K562 (cell line): ENCODE measurements at regions not wholly inside any gene's neighbourhood (a gene's known extent, or its start where the extent isn't known, plus 50 kb on each side); places are given as distances from the start of the nearest gene placed in this dataset.

Source experiments
- ATAC-seq: fragments of 200-7000 bp; cut with Tn5 transposase; 3 replicates; pipeline ENCODE4 v1.9.1; 2020; ENCODE audit warnings: moderate library complexity
- BruUV-seq: library from RNA; stranded (reverse); fragments of 400-500 nt; replicated peaks from 2 replicates; lab custom pipeline; 2021; lab: Mats Ljungman, UMichigan
- CTCF ChIA-PET: fragments of 300-600 bp; formaldehyde crosslinking; extraction: SDS; loops from one replicate; lab custom pipeline; 2021; ENCODE audit warnings: low intra/inter-chr PET ratio; lab: Yijun Ruan, JAX
- POLR2A ChIA-PET: fragments of 300-600, 350-650 bp; sonication (Branson Sonifier 250); formaldehyde crosslinking; extraction: SDS; loops from one replicate; lab custom pipeline; 2021; ENCODE audit warnings: antibody characterized with exemption, inconsistent platforms; lab: Yijun Ruan, JAX
- DNase-seq, 4 experiments: peaks; one replicate each; pipeline versions ENCODE4 v3.0.0 to v3.0.0-alpha.2; 2011 to 2018; ENCODE audit warnings: low spot score in 3 of 4, mixed read lengths in 3 of 4; ENCODE audit errors: extremely low read depth in 1 of 4
- FAIRE-seq: peaks from 2 replicates; lab custom pipeline; 2011; peaks lifted over from hg19 to GRCh38; lab: Jason Lieb, UNC
- H2AFZ ChIP-seq: 2 replicates; pipeline ENCODE4 v1.6.0; 2011; ENCODE audit warnings: low read depth, low read length, control low read depth, inconsistent platforms
- H3K27ac ChIP-seq: fragments of 200-600 bp; 3 replicates; pipeline ENCODE4 v1.8.0; 2011; ENCODE audit warnings: low read depth, mild to moderate bottlenecking, control low read depth, inconsistent platforms, low read length, moderate library complexity, mixed read lengths; ENCODE audit errors: extremely low read depth
- H3K27me3 ChIP-seq, 2 experiments: fragments of 300-600 bp in 1 of 2; 2 replicates in 1 of 2; 3 replicates in 1 of 2; pipeline versions ENCODE4 v1.6.0 to v1.8.0; 2011; ENCODE audit warnings: inconsistent platforms in 2 of 2, low read length in 2 of 2, mild to moderate bottlenecking in 1 of 2, mixed read lengths in 1 of 2, moderate library complexity in 1 of 2; ENCODE audit not compliant: control insufficient read depth in 2 of 2, insufficient read depth in 2 of 2
- H3K36me3 ChIP-seq: fragments of 300-600 bp; 3 replicates; pipeline ENCODE4 v1.8.0; 2011; ENCODE audit warnings: mild to moderate bottlenecking, low read length, inconsistent platforms; ENCODE audit not compliant: control insufficient read depth, insufficient read depth
- H3K4me1 ChIP-seq, 2 experiments: fragments of 200-600 bp in 1 of 2; replicated peaks in 1 of 2; 2 replicates in 1 of 2; 3 replicates in 1 of 2; pipeline versions ENCODE4 v1.5.1 to v1.8.0; 2011; ENCODE audit warnings: inconsistent platforms in 2 of 2, low read length in 2 of 2, mild to moderate bottlenecking in 1 of 2, mixed read lengths in 1 of 2, moderate library complexity in 1 of 2; ENCODE audit not compliant: control insufficient read depth in 2 of 2, insufficient read depth in 2 of 2
- H3K4me2 ChIP-seq: 2 replicates; pipeline ENCODE4 v1.6.1; 2011; ENCODE audit warnings: low read length, control low read depth, inconsistent platforms, mixed read lengths; ENCODE audit not compliant: insufficient read depth
- H3K4me3 ChIP-seq: fragments of 200-600 bp; sonication (generic), shearing (Covaris generic); 2 replicates; pipeline ENCODE4 v1.5.1; 2016; ENCODE audit warnings: control low read depth, inconsistent platforms
- H3K79me2 ChIP-seq: fragments of 200-600 bp; 3 replicates; pipeline ENCODE4 v1.8.0; 2011; ENCODE audit warnings: low read length, inconsistent platforms; ENCODE audit not compliant: control insufficient read depth, insufficient read depth
- H3K9ac ChIP-seq, 2 experiments: 2 replicates each; pipeline versions ENCODE4 v1.6.0 to v1.6.1; 2011; ENCODE audit warnings: low read depth in 2 of 2, low read length in 2 of 2, control low read depth in 1 of 2, inconsistent platforms in 1 of 2, mild to moderate bottlenecking in 1 of 2, mixed read lengths in 1 of 2; ENCODE audit not compliant: insufficient read depth in 1 of 2
- H3K9me1 ChIP-seq: one replicate; pipeline ENCODE4 v1.6.0; 2011; ENCODE audit warnings: inconsistent platforms, mild to moderate bottlenecking, low read length, moderate library complexity; ENCODE audit not compliant: control insufficient read depth, insufficient read depth
- H3K9me3 ChIP-seq: replicated peaks from 2 replicates; pipeline ENCODE4 v1.5.1; 2011; ENCODE audit warnings: low read depth, low read length, inconsistent platforms; ENCODE audit not compliant: control insufficient read depth, insufficient read depth
- H4K20me1 ChIP-seq: replicated peaks from 2 replicates; pipeline ENCODE4 v1.6.1; 2011; ENCODE audit warnings: low read length, inconsistent platforms, mixed read lengths; ENCODE audit not compliant: control insufficient read depth, insufficient read depth
- ATF1 ChIP-seq, 2 experiments: fragments of 450-650 bp in 1 of 2; IDR thresholded peaks; 2 replicates each; pipeline ENCODE4 v1.6.1; 2016; ENCODE audit warnings: missing compliant biosample characterization in 1 of 2, missing genetic modification characterization in 1 of 2
- CEBPG ChIP-seq, 3 experiments: fragments of 200-800 bp in 1 of 3; sonication (Bioruptor generic) in 1 of 3; sonication (generic) in 1 of 3; formaldehyde crosslinking in 1 of 3; IDR thresholded peaks in 2 of 3; conservative IDR thresholded peaks in 1 of 3; 2 replicates each; pipeline versions ENCODE4 v1.6.1 to v1.8.0; 2016 to 2022; ENCODE audit warnings: missing compliant biosample characterization in 2 of 3, missing genetic modification characterization in 2 of 3, mild to moderate bottlenecking in 1 of 3, missing genetic modification reagents in 1 of 3
- FOXJ2 ChIP-seq: fragments of 200-800 bp; sonication (Bioruptor generic); IDR thresholded peaks from 2 replicates; pipeline ENCODE4 v1.6.1; 2016; ENCODE audit warnings: missing genetic modification characterization, missing compliant biosample characterization
- JUNB ChIP-seq: fragments of 450-650 bp; formaldehyde crosslinking; conservative IDR thresholded peaks from 2 replicates; pipeline ENCODE4 v1.4.0; 2020; ENCODE audit warnings: mild to moderate bottlenecking
- KDM5B ChIP-seq: fragments of 200-600 bp; sonication (generic); IDR thresholded peaks from 2 replicates; pipeline ENCODE4 v1.6.1; 2012; ENCODE audit warnings: low read depth, mild to moderate bottlenecking, moderate library complexity, low read length, control low read depth, inconsistent platforms; ENCODE audit not compliant: insufficient replicate concordance
- MAX ChIP-seq: sonication (generic); formaldehyde crosslinking; IDR thresholded peaks from 2 replicates; pipeline ENCODE4 v1.9.0; 2022; ENCODE audit warnings: mild to moderate bottlenecking, missing genetic modification reagents
- XRCC5 ChIP-seq: fragments of 200-400 bp; formaldehyde crosslinking; IDR thresholded peaks from 2 replicates; pipeline ENCODE4 v1.6.1; 2017; ENCODE audit warnings: low read depth, mild to moderate bottlenecking, low read length
- ZNF174 ChIP-seq: fragments of 250-450 bp; sonication (Bioruptor Pico); IDR thresholded peaks from 2 replicates; pipeline ENCODE4 v1.4.0; 2020; ENCODE audit warnings: mild to moderate bottlenecking
- ZNF445 ChIP-seq: fragments of 250-450 bp; sonication (Bioruptor Pico); IDR thresholded peaks from 2 replicates; pipeline ENCODE4 v1.4.0; 2020; ENCODE audit warnings: low read depth, mild to moderate bottlenecking, moderate library complexity
- WGBS: fragments of 100-300 bp; shearing (Covaris generic); methylation state at CpG from one replicate; pipeline ENCODE4 v1.1.6; 2016; ENCODE audit warnings: low coverage, mixed read lengths; ENCODE audit not compliant: insufficient coverage; ENCODE audit errors: missing lambda C conversion rate; 5-methylcytosine and 5-hydroxymethylcytosine counted together
- in situ Hi-C: fragments of 300-500 bp; cut with MboI; formaldehyde crosslinking; loops from 4 replicates; pipeline ENCODE4 v1.15.0; 2018; ENCODE audit warnings: inconsistent platforms, mixed read lengths
- intact Hi-C: fragments of 100-400 bp; cut with micrococcal nuclease; formaldehyde crosslinking; loops from 2 replicates; pipeline ENCODE4 v1.14.2; 2022
- TF ChIP-seq, protein P1 (sequence below): sonication (generic); formaldehyde crosslinking; IDR thresholded peaks from 2 replicates; pipeline ENCODE4 v1.8.0; 2022; ENCODE audit warnings: missing genetic modification reagents, mild to moderate bottlenecking, borderline replicate concordance
- TF ChIP-seq, protein P2 (sequence below): IDR thresholded peaks from 3 replicates; pipeline ENCODE4 v1.6.1; 2011; ENCODE audit warnings: borderline replicate concordance, mild to moderate bottlenecking; ENCODE audit not compliant: insufficient read length, insufficient read depth

DNA sequence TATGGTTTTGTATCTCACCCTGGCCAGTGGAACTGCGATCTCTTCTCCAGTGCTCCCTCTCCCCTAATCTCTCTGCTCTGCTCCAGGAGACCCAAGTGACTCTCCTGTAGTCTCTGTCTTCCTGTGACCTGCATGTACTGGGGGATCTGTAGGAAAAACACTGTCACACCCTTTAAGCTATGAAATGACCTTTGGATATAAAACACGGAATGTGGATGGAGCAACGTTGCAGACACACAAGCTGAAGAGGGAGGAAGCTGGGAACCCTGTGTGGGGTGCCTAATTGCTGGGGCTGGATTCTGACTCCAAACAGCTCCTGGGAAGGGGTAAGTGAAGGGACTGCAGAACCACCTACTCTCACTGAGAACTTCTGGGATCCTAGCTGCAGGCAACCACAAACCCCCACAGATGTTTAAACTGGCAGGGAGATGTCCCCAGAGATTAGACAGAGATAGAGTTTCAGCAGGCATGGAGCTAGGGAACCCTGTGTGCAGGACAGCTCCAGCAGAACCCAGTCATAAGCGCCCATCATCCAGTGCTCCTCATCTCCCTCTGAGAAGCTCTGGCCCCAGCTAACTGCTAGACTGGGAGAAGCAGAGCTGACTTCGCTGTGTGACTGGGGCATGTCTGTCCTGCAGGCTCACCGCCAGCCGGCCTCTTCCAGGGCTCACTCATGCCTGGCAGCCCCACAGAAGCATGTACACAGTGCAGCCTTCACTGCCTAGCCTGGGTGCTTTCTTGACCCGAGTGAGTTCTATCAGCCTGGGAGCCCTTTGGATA lies 482.7 kb upstream of the SETBP1 start:
- Histone ChIP-seq H3K9me3 (no peaks in the 10 kb centered on the region), H3K4me2 (no peak overlapping the region)
- TF ChIP-seq, protein P1, sequence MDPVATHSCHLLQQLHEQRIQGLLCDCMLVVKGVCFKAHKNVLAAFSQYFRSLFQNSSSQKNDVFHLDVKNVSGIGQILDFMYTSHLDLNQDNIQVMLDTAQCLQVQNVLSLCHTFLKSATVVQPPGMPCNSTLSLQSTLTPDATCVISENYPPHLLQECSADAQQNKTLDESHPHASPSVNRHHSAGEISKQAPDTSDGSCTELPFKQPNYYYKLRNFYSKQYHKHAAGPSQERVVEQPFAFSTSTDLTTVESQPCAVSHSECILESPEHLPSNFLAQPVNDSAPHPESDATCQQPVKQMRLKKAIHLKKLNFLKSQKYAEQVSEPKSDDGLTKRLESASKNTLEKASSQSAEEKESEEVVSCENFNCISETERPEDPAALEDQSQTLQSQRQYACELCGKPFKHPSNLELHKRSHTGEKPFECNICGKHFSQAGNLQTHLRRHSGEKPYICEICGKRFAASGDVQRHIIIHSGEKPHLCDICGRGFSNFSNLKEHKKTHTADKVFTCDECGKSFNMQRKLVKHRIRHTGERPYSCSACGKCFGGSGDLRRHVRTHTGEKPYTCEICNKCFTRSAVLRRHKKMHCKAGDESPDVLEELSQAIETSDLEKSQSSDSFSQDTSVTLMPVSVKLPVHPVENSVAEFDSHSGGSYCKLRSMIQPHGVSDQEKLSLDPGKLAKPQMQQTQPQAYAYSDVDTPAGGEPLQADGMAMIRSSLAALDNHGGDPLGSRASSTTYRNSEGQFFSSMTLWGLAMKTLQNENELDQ (CRISPR knock-in tag), result no peak
- TF ChIP-seq MAX (CRISPR knock-in tag) (no peak), XRCC5 (no peak), FOXJ2 (tag) (no peak), ATF1 (CRISPR knock-in tag; IDR thresholded peaks at IDR 0.05) (no peak), ATF1 (tag; IDR thresholded peaks at IDR 0.05) (no peak), KDM5B (no peak), CEBPG (CRISPR knock-in tag; IDR thresholded peaks at IDR 0.05) (no peak), CEBPG (tag; conservative IDR thresholded peaks at IDR 0.05 in 1 of 2, IDR thresholded peaks at IDR 0.05 in 1 of 2) (no peak), JUNB (no peak), ZNF445 (CRISPR knock-in tag) (no peak), ZNF174 (no peak)
- TF ChIP-seq, protein P2, sequence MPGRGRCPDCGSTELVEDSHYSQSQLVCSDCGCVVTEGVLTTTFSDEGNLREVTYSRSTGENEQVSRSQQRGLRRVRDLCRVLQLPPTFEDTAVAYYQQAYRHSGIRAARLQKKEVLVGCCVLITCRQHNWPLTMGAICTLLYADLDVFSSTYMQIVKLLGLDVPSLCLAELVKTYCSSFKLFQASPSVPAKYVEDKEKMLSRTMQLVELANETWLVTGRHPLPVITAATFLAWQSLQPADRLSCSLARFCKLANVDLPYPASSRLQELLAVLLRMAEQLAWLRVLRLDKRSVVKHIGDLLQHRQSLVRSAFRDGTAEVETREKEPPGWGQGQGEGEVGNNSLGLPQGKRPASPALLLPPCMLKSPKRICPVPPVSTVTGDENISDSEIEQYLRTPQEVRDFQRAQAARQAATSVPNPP, result no peak
- TF ChIP-seq, all 486 proteins: peak for 0
- H3K9me1 ChIP-seq, result no peaks in the 10 kb centered on the region
- H3K27me3 ChIP-seq, result no peaks in the 10 kb centered on the region
- WGBS, result 0% methylated on average over 7 of the region's 8 CpGs
- no peaks in the 10 kb centered on the region for H4K20me1 ChIP-seq
- ATAC-seq (no peak), DNase-seq (no peak), FAIRE-seq (no peak)
- H3K9ac ChIP-seq, result no peak overlapping the region
- no peaks in the 10 kb centered on the region for H3K79me2 ChIP-seq
- in situ Hi-C loops, result no loop called here
- POLR2A ChIA-PET, result no interaction called here
- no peak overlapping the region for H2AFZ ChIP-seq
- BruUV-seq, result no TSS peak
- CTCF ChIA-PET, result no interaction called here
- H3K36me3 ChIP-seq, result no peaks in the 10 kb centered on the region
- intact Hi-C loops, result no loop called here
- H3K4me1 ChIP-seq, result no peaks in the 10 kb centered on the region
- no peak overlapping the region for H3K4me3 ChIP-seq
- H3K27ac ChIP-seq, result no peak overlapping the region
